Left lobe of liver (tissue), 2 donors: ENCODE measurements at regions not wholly inside any gene's neighbourhood (a gene's known extent, or its start where the extent isn't known, plus 50 kb on each side); places are given as distances from the start of the nearest gene placed in this dataset.
"Not testable (repeated sequence)": the region's sequence is repeated elsewhere in the genome, so short reads cannot be mapped to it uniquely, and the experiment has no call there.

Experiments used
- ATAC-seq: fragments of 200-7000 bp; cut with Tn5 transposase; one replicate; pipeline ENCODE4 v1.9.1; 2020; ENCODE audit warnings: mild to moderate bottlenecking, moderate library complexity
- DNase-seq: peaks from one replicate; pipeline ENCODE4 v3.0.0-alpha.2; 2020; ENCODE audit warnings: low spot score
- donor health status: DM: no; HTN: no; CAD: no; lungs with moderate emphysema.
- donor health status: DM: no; HTN: yes; CAD: no.

- DNase-seq = peak; percentile 12
These were observed 51.3 kb upstream of the BOD1 start for GRCh38 chr5:173667702-173668101.

GRCh38 chr5:173668245-173668800 lies 51.9 kb upstream of the BOD1 start:
- ATAC-seq (no peak), DNase-seq (peak; percentile 15)

More at GRCh38 chr5:173667702-173668101, 51.3 kb upstream of the BOD1 start:
- no peak for ATAC-seq

- ATAC-seq (no peak), DNase-seq (no peak)
These were observed 52.5 kb upstream of the BOD1 start for GRCh38 chr5:173668910-173669309.

GRCh38 chr5:173669483-173669882 lies 53.0 kb upstream of the BOD1 start:
- ATAC-seq (no peak), DNase-seq (peak; percentile 16)

GRCh38 chr5:173670130-173670651 lies 53.7 kb upstream of the BOD1 start:
- ATAC-seq = no peak

DNA sequence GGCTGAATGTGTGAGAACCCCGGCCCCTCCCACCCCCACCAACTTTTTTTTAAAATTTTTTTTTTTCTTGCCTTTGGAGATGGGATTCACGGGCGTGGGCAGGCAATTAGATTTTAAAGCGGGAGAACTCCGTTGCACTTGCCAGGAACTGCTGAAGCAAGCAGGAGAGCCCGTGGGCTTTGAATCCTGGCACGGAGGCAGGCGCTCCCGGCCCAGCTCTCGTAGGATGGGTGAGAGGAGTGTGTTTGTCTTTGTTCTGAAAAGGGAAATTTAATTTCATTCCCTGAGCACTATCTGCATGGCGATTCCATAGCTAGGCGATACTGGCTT lies 54.3 kb upstream of the BOD1 start:
- ATAC-seq = peak; percentile 63
- no peak for DNase-seq

More at GRCh38 chr5:173670130-173670651, 53.7 kb upstream of the BOD1 start:
- DNase-seq = peak; percentile 14

DNA sequence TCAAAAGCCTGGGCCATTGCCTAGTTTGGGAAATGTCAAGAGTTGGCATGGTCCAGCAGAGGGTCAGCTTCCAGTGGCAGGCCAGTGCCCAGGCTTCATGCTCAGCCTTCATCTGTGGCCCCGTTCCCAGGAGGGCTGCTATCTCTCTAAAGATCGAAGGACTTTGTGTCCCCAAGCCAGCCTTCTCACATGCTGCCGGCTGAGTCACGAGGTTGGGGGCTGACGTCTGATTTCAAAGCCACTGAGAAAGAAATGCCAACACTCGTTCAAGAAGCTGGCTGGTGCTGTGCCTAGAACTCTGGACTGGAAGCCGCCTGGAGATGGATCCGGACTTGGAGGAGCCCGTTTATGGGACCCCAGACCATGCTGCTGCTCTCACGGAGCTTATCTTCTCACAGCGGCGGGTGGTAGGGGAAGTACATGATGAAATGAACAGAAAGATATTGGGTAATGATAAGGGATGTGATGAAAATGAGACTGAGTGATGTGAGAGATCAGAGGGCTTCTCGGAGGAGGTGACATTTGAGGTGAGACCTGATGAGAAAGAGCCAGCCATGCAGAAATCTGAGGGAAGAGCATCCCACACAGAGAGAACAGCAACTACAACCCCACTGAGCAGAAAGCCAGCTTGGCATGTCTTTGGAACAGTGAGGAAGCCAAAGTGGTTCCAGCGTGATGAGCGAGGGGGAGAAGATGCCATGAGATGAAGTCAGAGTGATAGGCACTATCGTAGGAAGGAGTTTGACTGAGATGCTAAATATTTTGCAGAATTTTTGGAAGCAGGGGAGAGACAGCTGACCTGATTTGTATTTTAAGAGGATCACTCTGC lies 54.9 kb upstream of the BOD1 start:
- ATAC-seq = peak; percentile 82

DNA sequence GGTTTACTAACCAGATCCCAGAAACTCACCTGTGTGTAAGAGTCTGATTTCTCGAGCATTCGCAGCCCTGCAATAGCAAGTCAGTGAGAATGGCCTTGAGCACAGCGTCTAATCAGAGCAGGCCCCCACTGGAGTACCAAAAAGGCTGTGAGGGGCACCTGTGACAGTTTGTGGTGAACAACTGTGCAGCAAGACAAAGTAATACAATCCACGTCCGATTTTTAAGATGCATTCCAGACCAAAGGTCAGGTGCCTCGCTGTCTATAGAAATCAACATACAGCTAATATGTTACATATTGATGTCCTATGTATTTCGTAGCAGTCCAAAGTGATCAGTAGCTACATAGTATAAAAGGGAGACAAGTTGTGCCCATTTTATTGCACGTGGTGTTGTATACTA lies 55.7 kb upstream of the BOD1 start:
- ATAC-seq (no peak), DNase-seq (no peak)

More for the DNA sequence above, 54.9 kb upstream of the BOD1 start:
- DNase-seq = peak; percentile 89

DNA sequence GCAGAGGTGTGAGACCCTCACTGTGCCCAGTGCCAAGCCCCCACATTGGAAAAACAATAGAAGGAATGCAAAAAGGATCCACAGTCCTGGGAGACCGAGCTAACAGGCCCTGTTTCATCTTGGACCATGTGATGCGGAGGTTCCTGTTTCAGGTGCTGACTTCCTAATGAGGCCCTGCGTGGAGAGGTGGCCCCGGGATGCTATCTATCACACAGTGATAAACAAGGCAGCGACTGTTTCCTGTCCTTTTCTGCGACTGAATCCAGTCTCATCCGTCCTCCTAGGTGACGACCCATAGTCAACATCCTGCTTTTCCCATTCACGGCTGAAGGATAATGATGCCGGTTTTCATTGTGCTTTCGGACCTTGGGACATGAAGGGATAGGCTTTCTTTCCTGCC lies 56.4 kb upstream of the BOD1 start:
- no peak for ATAC-seq
- DNase-seq = no peak

DNA sequence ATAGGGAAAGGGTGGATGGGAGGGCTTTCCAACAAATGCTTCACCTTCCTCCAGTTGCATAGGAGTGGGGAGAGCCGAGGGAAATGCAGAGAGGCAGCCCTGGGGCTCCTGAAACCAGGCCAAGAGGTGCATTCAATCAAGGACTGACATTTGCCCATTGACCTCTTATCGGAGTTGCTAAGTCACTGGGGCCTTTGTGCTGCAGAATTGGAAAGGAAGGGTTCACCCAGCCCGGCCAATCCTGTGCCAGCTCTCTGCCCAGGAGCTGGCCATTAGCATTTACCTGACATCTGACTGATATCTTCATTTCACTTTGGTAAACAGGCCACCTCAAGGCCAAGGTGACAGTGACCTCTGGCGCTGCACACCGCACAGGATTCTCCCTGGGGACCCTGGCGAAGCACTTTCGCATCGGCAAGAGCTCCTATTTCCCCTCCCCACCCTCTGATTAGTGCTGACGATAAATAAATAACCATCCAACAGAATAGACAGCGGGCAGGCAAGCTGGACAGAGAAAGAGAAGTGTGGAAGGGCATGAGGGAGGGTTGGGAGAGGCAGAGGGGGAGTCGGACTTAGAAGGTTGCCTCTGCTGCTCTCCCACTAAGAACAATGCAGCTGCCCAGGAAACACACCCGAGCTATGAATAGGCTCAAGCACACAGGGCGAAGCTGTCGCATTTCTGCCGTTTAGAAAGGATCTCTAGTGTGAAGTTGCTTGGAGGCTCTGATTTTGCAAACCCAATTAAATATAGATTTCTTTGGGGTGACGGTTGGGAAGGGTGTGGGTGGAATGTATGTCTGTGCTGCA lies 57.0 kb upstream of the BOD1 start:
- ATAC-seq = peak; percentile 62
- DNase-seq = peak; percentile 69

- ATAC-seq (no peak), DNase-seq (peak; percentile 31)
These were observed 59.0 kb upstream of the BOD1 start for GRCh38 chr5:173675287-173675996.

DNA sequence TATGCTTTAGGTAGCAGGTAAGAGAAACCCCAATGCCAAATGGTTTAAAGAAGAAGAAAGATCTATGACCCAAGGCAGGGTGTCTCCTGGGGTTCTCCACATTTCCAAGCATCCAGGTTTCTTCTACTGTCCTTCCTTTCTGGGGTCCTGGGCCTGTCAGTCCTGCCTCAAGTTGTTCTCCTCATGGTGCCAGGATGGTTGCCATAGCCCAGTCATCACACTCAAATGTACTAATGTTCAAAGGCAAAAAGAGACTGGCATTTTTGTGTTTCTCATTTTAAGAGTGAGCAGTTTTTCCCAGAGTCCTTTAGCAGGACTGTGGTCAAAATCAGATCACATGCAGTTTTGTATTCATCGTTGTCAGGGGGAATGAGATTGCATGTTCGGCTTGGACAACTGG lies 59.9 kb upstream of the BOD1 start:
- DNase-seq (no peak), ATAC-seq (no peak)

GRCh38 chr5:173677125-173677672 lies 60.7 kb upstream of the BOD1 start:
- ATAC-seq = no peak

GRCh38 chr5:173679909-173680630 lies 63.6 kb upstream of the BOD1 start:
- DNase-seq = no peak
- ATAC-seq = no peak

More at GRCh38 chr5:173677125-173677672, 60.7 kb upstream of the BOD1 start:
- no peak for DNase-seq

- no peak for ATAC-seq
These were observed 64.3 kb upstream of the BOD1 start for GRCh38 chr5:173680660-173681242.

DNA sequence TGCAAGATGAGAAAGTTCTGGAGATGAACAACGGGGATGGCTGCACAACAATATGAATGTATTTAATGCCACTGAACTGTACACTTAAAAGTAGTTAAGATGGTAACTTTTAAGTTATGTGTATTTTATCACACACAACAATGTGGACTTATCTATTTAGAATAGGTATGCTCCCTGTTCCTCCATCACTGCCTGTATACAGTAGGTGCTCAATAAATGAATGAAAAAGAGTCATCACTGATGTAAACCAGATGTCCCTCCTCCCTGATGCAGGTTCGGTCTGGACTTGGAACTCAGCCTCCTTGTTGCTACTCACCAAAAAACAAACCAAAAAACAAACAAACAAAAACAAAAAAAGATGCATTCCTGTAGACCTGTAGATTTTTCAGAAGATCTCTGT lies 65.9 kb upstream of the BOD1 start:
- ATAC-seq (no peak), DNase-seq (no peak)

More at GRCh38 chr5:173680660-173681242, 64.3 kb upstream of the BOD1 start:
- DNase-seq = no peak

GRCh38 chr5:173684535-173684934 lies 68.1 kb upstream of the BOD1 start:
- not testable (repeated sequence) for ATAC-seq, DNase-seq

GRCh38 chr5:173686950-173687349 lies 70.5 kb upstream of the BOD1 start:
- no peak for ATAC-seq

GRCh38 chr5:173688703-173689102 lies 72.3 kb upstream of the BOD1 start:
- ATAC-seq (peak; percentile 7), DNase-seq (no peak)

More at GRCh38 chr5:173686950-173687349, 70.5 kb upstream of the BOD1 start:
- no peak for DNase-seq
